ENCODE measurements at regions not wholly inside any gene's neighbourhood (a gene's known extent, or its start where the extent isn't known, plus 50 kb on each side); places are given as distances from the start of the nearest gene placed in this dataset.

- Histone ChIP-seq H3K9me3 (ENCODE audit: control insufficient read depth, insufficient read depth, low read length) (no peaks in the 10 kb centered on the region), H4K20me1 (ENCODE audit: control insufficient read depth, insufficient read depth, low read depth, low read length) (no peaks in the 10 kb centered on the region), H3K9me2 (replicated peaks; ENCODE audit: control insufficient read depth, low read length) (no peaks in the 10 kb centered on the region), H3K4me1 (ENCODE audit: control insufficient read depth, low read length) (no peaks in the 10 kb centered on the region), H3K27me3 (ENCODE audit: control insufficient read depth, low read length) (no peaks in the 10 kb centered on the region), H3K4me3 (ENCODE audit: low read length) (no peak overlapping the region), H3K27ac (ENCODE audit: low read depth, low read length) (no peak overlapping the region), H3K4me2 (ENCODE audit: low read length) (no peak overlapping the region), H3K36me3 (ENCODE audit: control insufficient read depth, low read length) (no peaks in the 10 kb centered on the region), H3F3A (ENCODE audit: control insufficient read depth, insufficient read depth) (no peaks in the 10 kb centered on the region), H3K79me2 (ENCODE audit: control insufficient read depth, low read length) (no peaks in the 10 kb centered on the region)
- no peak for TF ChIP-seq EZH2phosphoT487 (IDR thresholded peaks at IDR 0.05; ENCODE audit: borderline replicate concordance, low read length)
- TF ChIP-seq CTCF (IDR thresholded peaks at IDR 0.05; ENCODE audit: low read depth, low read length, poor library complexity, severe bottlenecking): no peak
Measured at GRCh38 chr14:87829543-87829942, 163.4 kb downstream of the GALC start.

- Histone ChIP-seq H3K9me2 (replicated peaks; ENCODE audit: control insufficient read depth, low read length) (no peaks in the 10 kb centered on the region), H3K4me2 (ENCODE audit: low read length) (no peak overlapping the region), H3K9me3 (ENCODE audit: control insufficient read depth, insufficient read depth, low read length) (no peaks in the 10 kb centered on the region), H3K27me3 (ENCODE audit: control insufficient read depth, low read length) (no peaks in the 10 kb centered on the region), H3F3A (ENCODE audit: control insufficient read depth, insufficient read depth) (no peaks in the 10 kb centered on the region), H4K20me1 (ENCODE audit: control insufficient read depth, insufficient read depth, low read depth, low read length) (no peaks in the 10 kb centered on the region), H3K36me3 (ENCODE audit: control insufficient read depth, low read length) (no peaks in the 10 kb centered on the region), H3K79me2 (ENCODE audit: control insufficient read depth, low read length) (no peaks in the 10 kb centered on the region), H3K27ac (ENCODE audit: low read depth, low read length) (no peak overlapping the region), H3K4me3 (ENCODE audit: low read length) (no peak overlapping the region), H3K4me1 (ENCODE audit: control insufficient read depth, low read length) (no peaks in the 10 kb centered on the region)
- TF ChIP-seq EZH2phosphoT487 (IDR thresholded peaks at IDR 0.05; ENCODE audit: borderline replicate concordance, low read length): no peak
- TF ChIP-seq CTCF (IDR thresholded peaks at IDR 0.05; ENCODE audit: low read depth, low read length, poor library complexity, severe bottlenecking): no peak
Measured at GRCh38 chr14:87824266-87824665, 168.7 kb downstream of the GALC start.

GRCh38 chr14:87816416-87816815, 176.6 kb downstream of the GALC start:
- TF ChIP-seq EZH2phosphoT487 (IDR thresholded peaks at IDR 0.05; ENCODE audit: borderline replicate concordance, low read length): no peak
- no peak for TF ChIP-seq CTCF (IDR thresholded peaks at IDR 0.05; ENCODE audit: low read depth, low read length, poor library complexity, severe bottlenecking)
- H3K27me3 ChIP-seq (ENCODE audit: control insufficient read depth, low read length): no peaks in the 10 kb centered on the region
- H3K27ac ChIP-seq (ENCODE audit: low read depth, low read length): no peak overlapping the region
- no peaks in the 10 kb centered on the region for H3K36me3 ChIP-seq (ENCODE audit: control insufficient read depth, low read length)
- H4K20me1 ChIP-seq (ENCODE audit: control insufficient read depth, insufficient read depth, low read depth, low read length): no peaks in the 10 kb centered on the region
- no peaks in the 10 kb centered on the region for H3K79me2 ChIP-seq (ENCODE audit: control insufficient read depth, low read length)
- H3K9me2 ChIP-seq (replicated peaks; ENCODE audit: control insufficient read depth, low read length): no peaks in the 10 kb centered on the region
- H3F3A ChIP-seq (ENCODE audit: control insufficient read depth, insufficient read depth): no peaks in the 10 kb centered on the region
- H3K4me2 ChIP-seq (ENCODE audit: low read length): no peak overlapping the region
- no peaks in the 10 kb centered on the region for H3K4me1 ChIP-seq (ENCODE audit: control insufficient read depth, low read length)
- H3K4me3 ChIP-seq (ENCODE audit: low read length): no peak overlapping the region
- H3K9me3 ChIP-seq (ENCODE audit: control insufficient read depth, insufficient read depth, low read length): no peaks in the 10 kb centered on the region

- Histone ChIP-seq H3K4me2 (ENCODE audit: low read length) (no peak overlapping the region), H3K79me2 (ENCODE audit: control insufficient read depth, low read length) (no peaks in the 10 kb centered on the region), H3K36me3 (ENCODE audit: control insufficient read depth, low read length) (no peaks in the 10 kb centered on the region), H4K20me1 (ENCODE audit: control insufficient read depth, insufficient read depth, low read depth, low read length) (no peaks in the 10 kb centered on the region), H3K27ac (ENCODE audit: low read depth, low read length) (no peak overlapping the region), H3K4me3 (ENCODE audit: low read length) (no peak overlapping the region), H3K4me1 (ENCODE audit: control insufficient read depth, low read length) (no peaks in the 10 kb centered on the region), H3K9me2 (replicated peaks; ENCODE audit: control insufficient read depth, low read length) (no peaks in the 10 kb centered on the region), H3F3A (ENCODE audit: control insufficient read depth, insufficient read depth) (no peaks in the 10 kb centered on the region), H3K9me3 (ENCODE audit: control insufficient read depth, insufficient read depth, low read length) (no peaks in the 10 kb centered on the region; the same call in 1 of the 2 replicates), H3K27me3 (ENCODE audit: control insufficient read depth, low read length) (no peaks in the 10 kb centered on the region)
- TF ChIP-seq EZH2phosphoT487 (IDR thresholded peaks at IDR 0.05; ENCODE audit: borderline replicate concordance, low read length) (no peak), CTCF (IDR thresholded peaks at IDR 0.05; ENCODE audit: low read depth, low read length, poor library complexity, severe bottlenecking) (no peak)
Measured at GRCh38 chr14:87815121-87815520, 177.9 kb downstream of the GALC start.
